ENCODE measurements at regions not wholly inside any gene's neighbourhood (a gene's known extent, or its start where the extent isn't known, plus 50 kb on each side); places are given as distances from the start of the nearest gene placed in this dataset.

DNA sequence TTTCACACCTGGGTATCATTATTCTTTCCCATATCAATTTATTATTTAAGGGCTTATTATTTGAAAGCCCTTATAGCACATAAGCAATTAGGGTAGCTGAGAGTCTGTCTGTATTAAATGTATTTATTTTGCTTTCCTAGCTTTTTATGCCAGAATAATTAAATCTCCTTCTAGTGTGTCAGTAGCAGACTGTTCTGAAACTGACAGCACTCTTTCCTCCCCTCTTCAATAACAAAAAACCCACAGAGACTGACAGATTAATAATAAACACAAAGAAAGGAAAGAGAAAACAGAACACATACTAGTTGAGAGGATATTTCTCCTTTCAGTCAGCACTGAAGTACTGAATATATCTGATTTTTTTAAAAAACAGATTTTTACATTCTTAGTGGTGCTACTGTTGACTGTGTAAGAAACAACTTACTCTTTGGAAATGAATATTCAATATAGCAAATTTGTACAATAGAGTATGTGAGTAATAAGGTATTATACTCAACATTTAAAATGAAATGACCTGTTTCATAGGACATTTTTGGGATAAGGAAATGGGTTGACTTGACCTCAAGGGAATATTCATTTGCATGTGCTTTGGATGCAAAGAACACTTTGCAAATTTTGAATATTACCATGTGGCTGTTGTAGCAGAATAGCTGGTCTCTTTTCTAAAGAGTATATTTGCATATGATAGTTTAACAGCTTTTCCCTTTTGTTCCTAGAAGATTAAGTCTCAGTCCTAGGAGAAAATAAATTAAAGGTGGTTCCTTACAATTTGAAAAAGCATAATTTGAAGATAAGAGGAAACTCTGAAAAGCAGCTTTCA is 208.3 kb downstream of the SPATA31D1 start:
- no peak for DNase-seq
- in situ Hi-C loops (cut with MboI; ENCODE audit: low pct_unique_long_range_greater_than_20kb, low sequenced_read_pairs): no loop called here

DNA sequence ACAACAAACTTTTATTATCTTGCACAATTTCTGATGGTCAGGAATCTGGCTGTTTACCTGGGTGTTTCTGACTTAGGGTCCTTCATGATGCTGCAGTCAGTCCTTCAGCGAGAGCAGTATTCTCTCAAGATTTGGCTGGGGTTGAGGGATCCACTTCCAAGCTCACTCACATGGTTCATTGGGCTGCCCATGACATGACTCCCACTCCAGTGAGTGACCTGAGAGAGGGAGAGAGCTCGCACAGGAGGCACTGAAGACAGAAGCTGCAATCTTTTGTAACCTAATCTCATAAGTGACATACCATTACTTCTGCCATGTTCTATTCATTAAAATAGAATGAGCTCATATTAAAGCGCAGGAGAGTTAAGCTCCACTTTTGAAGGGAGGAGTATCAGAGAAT is 212.6 kb downstream of the SPATA31D1 start:
- DNase-seq: no peak
- in situ Hi-C loops (cut with MboI; ENCODE audit: low pct_unique_long_range_greater_than_20kb, low sequenced_read_pairs): no loop called here

DNA sequence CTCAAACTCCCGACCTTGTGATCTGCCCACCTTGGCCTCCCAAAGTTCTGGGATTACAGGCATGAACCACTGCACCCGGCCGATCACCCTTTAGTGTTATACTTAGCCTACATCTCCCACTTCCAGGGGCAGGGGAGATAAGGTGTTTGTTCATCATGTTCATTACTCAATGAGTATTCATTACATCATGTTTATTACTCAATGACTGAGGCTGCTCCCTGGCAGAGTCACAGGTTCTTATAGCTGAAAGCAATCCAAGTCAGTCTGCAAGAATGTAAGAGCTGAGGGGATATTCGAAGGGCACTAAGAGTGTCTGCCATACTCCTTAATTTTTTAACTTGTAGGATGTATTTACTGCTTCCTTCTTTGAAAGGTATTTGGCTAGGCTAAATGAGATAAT is 214.2 kb downstream of the SPATA31D1 start:
- in situ Hi-C loops (cut with MboI; ENCODE audit: low pct_unique_long_range_greater_than_20kb, low sequenced_read_pairs): no loop called here
- no peak for DNase-seq

DNA sequence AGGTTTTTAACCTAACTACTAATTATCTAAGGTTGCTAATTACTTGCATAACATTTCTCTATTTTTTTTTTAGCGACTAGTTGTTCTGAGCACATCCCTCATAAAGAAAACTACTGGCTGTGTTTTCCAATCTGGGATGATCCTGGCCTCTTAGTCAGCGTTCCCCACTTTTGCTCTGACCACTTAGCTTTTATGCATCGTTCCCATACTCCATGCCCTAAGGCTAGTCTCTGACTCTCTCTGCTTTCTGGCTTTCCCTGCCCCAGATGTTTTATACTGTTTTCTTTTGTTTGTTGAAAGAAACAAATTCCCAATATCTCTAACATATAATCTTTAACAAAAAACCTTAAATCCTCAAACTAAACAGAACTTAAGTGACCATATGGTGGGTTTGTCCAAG is 217.9 kb downstream of the SPATA31D1 start:
- in situ Hi-C loops (cut with MboI; ENCODE audit: low pct_unique_long_range_greater_than_20kb, low sequenced_read_pairs): no loop called here
- DNase-seq: no peak

DNA sequence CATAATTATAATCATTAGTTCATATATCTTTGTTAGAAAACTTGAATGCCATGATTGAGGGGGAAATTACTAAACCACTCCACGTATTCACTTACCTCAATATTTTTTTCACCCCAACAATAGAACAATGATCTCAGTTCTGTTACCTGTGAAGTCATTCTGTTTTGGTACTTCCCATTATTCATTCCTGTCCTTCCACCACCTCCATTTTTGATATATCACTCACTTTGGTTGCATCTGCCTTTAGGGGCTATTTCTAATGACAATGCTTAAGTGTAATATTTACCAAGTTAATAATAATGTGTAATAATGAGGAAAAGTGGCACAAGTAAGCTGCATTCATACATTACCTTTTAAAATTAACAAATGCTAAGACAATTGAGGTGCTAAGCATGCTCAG is 218.4 kb downstream of the SPATA31D1 start:
- DNase-seq: no peak
- in situ Hi-C loops (cut with MboI; ENCODE audit: low pct_unique_long_range_greater_than_20kb, low sequenced_read_pairs): no loop called here

DNA sequence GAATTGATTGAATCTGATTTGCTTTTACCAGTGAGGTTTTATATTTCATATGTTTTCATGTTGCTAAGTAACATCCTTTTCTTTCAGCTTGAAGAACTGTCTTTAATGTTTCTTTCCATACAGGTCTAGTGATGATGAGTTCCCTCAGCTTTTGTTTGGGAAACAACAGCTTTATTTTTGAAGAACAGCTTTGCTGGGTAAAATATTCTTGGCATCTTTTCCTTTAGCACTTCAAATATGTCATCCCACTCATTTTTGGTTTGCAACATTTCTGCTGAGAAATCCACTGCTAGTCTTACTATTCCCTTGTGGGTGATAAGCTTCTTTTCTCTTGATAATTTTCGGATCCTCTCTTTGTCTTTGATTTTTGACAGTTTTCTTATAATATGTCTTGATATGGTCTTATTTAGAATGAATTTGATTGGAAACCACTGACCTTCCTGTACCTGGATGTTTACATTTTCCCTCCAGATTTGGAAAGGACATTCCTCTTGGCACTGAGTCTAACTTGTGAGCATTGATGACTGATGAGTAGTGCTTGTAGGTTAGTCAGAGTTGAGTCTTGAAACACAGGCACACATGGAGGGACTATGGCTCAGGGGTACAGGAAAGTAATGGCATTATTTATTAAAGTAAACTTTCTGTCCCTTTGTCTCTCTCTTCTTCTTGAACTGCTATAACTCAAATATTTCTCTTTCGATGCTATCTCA is 220.3 kb downstream of the SPATA31D1 start:
- in situ Hi-C loops (cut with MboI; ENCODE audit: low pct_unique_long_range_greater_than_20kb, low sequenced_read_pairs): no loop called here
- no peak for DNase-seq

DNA sequence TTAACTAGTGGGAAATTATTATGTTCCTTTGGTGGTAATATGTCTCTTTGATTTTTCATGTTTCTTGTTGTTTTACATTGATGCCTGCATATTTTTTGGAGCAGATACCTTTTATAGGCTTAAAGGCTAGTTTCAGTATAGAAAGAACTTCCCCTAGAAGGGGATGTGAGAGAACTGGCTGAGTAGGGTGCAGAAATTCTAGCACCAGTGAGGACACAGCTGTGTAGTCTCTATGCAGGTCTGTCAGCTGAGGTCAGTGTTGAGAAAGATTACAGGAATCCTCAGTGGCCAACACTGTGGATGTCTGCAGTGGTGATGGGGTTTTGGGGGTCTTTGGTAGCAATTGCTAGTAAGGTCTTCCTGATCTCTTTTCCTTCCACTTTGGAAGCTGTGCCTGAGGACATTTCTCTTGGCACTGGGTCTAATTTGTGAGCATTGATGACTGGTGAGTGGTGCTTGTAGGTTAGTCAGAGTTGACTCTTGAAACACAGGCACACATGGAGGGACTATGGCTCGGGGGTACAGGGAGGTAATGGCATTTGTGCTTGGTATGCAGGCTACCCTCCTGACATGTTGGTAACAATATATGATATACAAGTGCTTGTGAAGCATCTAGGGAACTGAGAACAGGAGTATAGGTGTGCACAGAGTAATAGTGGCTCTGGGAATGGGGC is 221.4 kb downstream of the SPATA31D1 start:
- in situ Hi-C loops (cut with MboI; ENCODE audit: low pct_unique_long_range_greater_than_20kb, low sequenced_read_pairs): no loop called here
- no peak for DNase-seq

DNA sequence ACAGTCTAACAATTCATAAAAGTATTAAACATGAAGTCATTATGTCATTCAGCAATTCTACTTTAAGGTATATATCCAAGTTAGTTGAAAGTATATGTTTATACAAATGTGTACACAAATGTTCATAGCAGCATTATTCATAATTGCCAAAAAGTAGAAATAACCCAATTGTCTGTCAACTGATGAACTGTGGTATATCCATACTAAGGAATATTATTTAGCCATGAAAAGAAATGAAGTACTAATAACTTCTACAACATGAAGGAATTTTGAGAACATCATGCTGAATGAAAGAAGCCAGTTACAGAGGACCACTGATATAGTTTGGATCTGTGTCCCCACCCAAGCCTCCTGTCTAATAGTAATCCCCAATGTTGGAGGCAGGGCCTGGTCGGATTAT is 224.3 kb downstream of the SPATA31D1 start:
- in situ Hi-C loops (cut with MboI; ENCODE audit: low pct_unique_long_range_greater_than_20kb, low sequenced_read_pairs): no loop called here
- no peak for DNase-seq

DNA sequence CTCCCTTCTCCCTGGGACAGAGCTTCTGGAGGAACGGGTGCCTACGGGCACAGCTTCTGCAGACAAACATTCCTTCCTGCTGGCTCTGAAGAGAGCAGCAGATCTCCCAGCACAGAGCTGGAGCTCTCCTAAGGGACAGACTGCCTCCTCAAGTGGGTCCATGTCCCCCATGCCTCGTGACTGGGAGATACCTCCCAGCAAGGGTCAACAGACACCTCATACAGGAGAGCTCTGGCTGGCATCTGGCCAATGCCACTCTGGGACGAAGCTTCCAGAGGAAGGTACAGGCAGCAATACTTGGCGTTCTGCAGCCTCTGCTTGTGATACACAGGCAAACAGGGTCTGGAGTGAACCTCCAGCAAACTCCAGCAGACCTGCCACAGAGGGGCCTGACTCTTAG is 227.9 kb downstream of the SPATA31D1 start:
- in situ Hi-C loops (cut with MboI; ENCODE audit: low pct_unique_long_range_greater_than_20kb, low sequenced_read_pairs): no loop called here
- no peak for DNase-seq

DNA sequence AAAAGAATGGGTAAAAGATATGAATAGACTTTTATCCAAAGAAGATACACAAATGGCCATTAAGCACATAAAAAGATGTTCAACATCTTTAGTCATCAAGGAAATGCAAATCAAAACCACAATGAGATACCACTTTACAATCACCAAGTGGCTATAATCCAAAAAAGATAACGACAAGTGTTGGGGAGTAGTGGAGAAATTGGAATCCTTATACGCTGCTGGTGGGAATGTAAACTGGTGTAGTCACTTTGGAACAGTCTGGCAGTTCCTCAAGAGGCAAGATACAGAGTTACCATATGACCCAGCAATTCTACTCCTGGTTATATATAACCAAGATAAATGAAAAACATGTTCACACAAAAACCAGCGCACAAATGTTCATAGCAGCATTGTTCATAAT is 234.9 kb downstream of the SPATA31D1 start:
- in situ Hi-C loops (cut with MboI; ENCODE audit: low pct_unique_long_range_greater_than_20kb, low sequenced_read_pairs): no loop called here
- no peak for DNase-seq

DNA sequence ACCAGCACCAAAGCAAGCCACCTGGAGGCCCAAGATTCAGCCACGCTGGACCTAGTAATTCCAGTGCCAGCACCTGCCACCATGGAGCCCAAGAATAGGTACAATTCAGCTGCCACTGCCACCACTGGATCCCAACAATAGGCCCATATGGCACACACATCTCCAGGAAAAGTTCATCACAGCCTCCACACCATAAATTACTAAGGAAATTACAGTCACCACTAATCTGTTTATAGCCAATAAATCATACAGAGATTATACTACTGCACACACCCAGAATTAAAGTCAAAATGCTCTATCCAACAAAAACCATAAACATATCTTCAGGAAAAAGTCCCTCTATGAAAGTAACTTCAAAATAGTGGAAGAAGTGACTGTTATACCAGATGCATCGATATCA is 242.8 kb downstream of the SPATA31D1 start:
- in situ Hi-C loops (cut with MboI; ENCODE audit: low pct_unique_long_range_greater_than_20kb, low sequenced_read_pairs): no loop called here
- no peak for DNase-seq

DNA sequence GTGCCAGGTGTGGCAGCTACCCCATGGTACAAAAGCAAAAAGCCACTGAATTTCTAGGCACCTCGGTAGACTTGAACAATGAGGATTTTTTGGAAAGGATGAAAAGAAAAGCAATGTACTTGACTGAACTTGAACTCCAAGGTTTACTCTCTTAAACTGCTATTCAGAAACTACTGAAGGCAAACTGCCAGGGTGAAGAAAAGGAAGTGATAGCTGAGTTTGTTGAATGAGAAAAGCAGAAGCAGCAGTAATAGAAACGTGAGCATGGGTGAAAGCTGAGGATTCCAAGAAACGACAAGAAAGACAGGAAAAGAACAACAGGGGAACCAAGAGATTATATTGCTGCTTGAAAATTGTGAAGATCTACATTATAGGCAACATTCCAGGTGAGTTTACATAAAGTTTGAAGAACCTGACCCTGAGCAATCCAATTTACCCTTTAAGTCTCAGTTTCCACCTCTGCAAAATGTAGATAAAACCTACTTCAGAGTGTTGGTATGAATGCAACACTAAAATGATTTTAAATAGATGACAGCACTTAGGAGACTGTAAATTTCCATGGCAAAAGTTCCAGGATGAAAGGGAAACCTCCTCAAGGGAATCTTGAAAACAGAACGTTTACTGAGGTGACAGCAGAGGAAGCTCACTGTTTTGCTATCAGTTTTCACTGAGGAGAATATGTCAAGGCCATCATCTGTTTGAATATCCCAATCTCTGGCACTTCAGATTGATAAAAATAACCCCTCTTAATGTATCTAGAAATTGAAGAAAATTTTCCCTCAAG is 245.8 kb downstream of the SPATA31D1 start:
- DNase-seq: peak; percentile 18
- in situ Hi-C loops (cut with MboI; ENCODE audit: low pct_unique_long_range_greater_than_20kb, low sequenced_read_pairs): no loop called here

DNA sequence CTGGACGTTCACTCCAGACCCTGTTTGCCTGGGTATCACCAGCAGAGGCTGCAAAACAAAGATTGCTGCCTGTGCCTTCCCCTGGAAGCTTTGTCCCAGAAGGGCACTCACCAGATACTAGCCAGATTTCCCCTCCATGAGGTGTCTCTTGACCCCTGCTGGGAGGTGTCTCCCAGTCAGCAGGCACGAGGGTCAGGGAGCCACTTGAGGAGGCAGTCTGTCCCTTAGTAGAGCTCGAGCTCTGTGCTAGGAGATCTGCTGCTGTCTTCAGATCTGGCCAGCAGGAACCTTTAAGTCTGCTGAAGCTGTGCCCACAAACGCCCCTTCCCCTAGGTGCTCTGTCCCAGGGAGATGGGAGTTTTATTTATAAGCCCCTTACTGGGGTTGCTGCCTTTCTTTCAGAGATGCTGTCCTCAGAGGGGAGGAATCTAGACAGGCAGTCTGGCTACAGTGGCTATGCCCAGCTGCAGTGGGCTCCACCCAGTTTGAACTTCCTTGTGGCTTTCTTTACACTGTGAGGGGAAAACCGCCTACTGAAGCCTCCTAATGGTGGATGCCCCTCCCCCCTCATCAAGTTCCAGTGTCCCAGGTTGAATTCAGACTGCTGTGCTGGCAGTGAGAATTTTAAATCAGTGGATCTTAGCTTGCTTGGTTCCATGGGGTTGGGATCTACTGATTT is 253.9 kb downstream of the SPATA31D1 start:
- in situ Hi-C loops (cut with MboI; ENCODE audit: low pct_unique_long_range_greater_than_20kb, low sequenced_read_pairs): no loop called here
- DNase-seq: no peak

DNA sequence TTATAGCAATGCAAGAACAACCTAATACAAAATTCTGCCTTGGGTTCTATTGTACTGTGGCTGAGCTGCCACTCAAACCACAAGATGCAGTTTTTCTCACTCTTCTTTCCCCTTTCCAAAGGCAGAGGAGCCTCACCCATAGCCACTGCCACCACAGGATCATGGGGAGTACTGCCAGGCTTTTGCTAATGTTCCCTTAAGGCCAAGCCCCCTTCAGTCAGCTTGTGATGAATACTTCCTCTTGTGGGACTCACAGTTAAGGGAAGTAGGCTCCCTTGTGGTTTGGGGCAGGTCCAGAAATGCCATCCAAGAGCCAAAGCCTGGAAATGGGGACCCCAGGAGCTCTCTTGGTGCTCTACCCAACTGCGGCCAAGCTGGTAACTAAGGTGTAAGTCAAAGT is 258.7 kb downstream of the SPATA31D1 start:
- peak; percentile 75 for DNase-seq
- in situ Hi-C loops (cut with MboI; ENCODE audit: low pct_unique_long_range_greater_than_20kb, low sequenced_read_pairs): no loop called here

DNA sequence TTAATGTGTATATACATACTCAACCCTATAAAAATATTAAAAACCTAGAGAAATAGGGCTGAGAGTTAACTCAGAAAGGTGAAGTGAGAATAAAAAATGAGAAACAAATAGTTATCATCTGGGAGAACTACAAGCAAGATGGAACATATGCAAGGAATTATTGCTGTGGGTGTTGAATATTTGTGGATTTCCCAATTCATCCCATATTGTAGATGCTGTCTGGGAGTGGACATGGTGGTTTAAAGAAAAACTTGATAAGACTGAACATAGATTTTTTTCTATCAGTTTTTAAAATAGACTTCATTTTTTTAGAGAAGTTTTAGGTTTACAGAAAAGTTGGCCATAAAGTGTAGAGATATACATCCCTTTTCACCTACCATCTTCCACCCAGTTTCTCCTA is 263.5 kb downstream of the SPATA31D1 start:
- DNase-seq: no peak
- in situ Hi-C loops (cut with MboI; ENCODE audit: low pct_unique_long_range_greater_than_20kb, low sequenced_read_pairs): no loop called here

DNA sequence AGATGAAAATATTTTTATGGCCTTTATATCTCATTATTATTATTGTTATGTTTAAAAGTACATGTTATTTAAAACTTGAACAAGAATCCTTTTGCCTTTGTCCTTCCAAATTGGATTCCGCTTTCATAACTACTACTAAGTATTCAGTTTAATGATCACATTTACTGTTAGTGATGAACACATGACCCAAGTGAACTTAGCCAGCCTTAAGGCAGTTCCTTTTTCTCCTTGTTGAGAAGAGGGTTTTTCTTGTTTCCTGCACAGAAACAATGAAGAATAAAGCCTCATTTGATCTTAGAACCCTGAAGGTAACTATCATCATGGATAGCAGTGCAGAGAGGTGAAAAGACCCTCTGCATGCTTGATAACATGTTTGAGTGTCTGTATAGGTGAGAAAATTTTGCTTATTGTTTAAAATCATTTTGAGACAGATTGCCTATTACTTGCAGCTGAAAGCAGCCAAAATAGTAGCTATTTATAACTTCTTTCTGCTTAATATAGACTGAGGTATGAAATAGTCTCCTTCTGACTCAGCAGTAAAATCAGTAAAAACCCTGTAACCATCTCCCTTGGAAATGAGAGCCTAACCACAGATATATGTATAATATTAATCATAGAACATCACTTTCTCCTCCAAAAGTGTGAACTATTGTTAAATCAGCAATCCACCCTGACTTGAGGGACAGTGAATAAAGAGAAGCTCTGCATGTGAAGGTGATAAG is 266.2 kb downstream of the SPATA31D1 start:
- in situ Hi-C loops (cut with MboI; ENCODE audit: low pct_unique_long_range_greater_than_20kb, low sequenced_read_pairs): no loop called here
- DNase-seq: no peak

DNA sequence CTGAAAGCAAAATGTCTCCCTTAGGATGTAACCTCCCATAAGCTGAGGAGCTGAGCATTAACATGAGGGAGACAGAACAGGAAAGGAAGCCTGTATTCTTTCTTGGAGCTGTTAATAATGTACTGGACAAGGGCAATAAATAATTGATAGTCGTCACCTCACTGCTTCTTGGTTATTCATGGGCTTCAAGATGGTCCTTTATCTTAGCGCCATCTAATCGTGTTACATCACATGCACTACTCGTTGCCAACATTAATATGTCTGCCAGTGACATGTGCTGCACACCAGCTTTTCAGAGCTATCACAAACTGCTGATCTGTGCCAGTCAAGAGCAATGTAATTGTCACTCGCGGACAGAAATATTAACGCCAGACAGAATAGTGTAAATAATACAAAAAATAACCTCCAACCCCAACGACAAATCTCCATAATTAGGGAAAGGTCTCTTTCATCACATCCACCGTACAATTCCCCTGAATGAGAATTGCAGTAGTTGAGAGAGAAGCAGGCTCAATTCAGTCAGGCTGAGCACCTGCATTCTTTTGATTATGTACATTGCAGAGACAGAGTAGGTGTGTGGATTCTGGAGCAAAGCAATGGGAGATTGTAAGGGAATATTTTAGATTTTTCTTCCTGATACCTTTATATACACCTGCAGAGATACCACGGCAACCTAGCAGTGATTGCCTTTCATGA is 267.1 kb downstream of the SPATA31D1 start:
- in situ Hi-C loops (cut with MboI; ENCODE audit: low pct_unique_long_range_greater_than_20kb, low sequenced_read_pairs): no loop called here
- DNase-seq: no peak

DNA sequence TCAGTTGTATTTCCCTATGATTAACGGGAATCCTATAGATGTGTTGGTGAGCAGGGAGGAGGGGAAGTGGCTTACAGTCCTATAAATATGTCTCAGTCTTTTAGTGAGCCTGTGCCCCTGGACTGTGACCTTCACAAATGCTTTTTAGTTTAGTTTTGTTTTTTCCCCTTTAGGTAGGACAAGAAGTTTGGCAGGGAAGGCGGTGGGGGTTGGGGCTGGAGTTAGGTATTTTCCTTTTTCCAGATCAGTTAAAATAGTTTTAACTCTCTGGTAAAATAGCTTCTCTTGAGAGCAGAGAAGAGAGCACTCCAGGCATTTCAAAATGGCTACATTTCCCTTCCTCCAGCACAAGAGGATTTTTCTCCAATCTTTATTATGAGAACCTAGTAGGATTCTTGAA is 272.1 kb downstream of the SPATA31D1 start:
- no peak for DNase-seq
- in situ Hi-C loops (cut with MboI; ENCODE audit: low pct_unique_long_range_greater_than_20kb, low sequenced_read_pairs): no loop called here
